CD4-positive, alpha-beta memory T cell (primary cell): ENCODE measurements at regions not wholly inside any gene's neighbourhood (a gene's known extent, or its start where the extent isn't known, plus 50 kb on each side); places are given as distances from the start of the nearest gene placed in this dataset.

ENCODE experiments used
- CTCF ChIA-PET: fragments of 350-600 bp; sonication (Branson Sonifier 250); formaldehyde crosslinking; loops from one replicate; lab custom pipeline; 2021; ENCODE audit warnings: inconsistent platforms; ENCODE audit not compliant: partially characterized antibody; lab: Charles Lee
- POLR2A ChIA-PET: fragments of 350-600 bp; sonication (Branson Sonifier 250); formaldehyde crosslinking; loops from one replicate; lab custom pipeline; 2021; ENCODE audit not compliant: partially characterized antibody; lab: Charles Lee
- DNase-seq, 5 donors: peaks; one replicate each; pipeline versions ENCODE4 v3.0.0 to v3.0.0-alpha.2; 2020 to 2022; ENCODE audit warnings: mixed read lengths in 1 of 5
- H3K27ac ChIP-seq: one replicate; pipeline ENCODE4 v1.7.0; 2013; ENCODE audit warnings: low read depth, low read length
- H3K27me3 ChIP-seq: 2 replicates; pipeline ENCODE4 v1.7.0; 2013; ENCODE audit warnings: mild to moderate bottlenecking, low read length, moderate library complexity; ENCODE audit not compliant: insufficient read depth
- H3K36me3 ChIP-seq: 2 replicates; pipeline ENCODE4 v1.7.0; 2013; ENCODE audit warnings: mild to moderate bottlenecking, low read length, moderate library complexity; ENCODE audit not compliant: insufficient read depth
- H3K4me1 ChIP-seq: 2 replicates; pipeline ENCODE4 v1.7.0; 2013; ENCODE audit warnings: mild to moderate bottlenecking, low read length, moderate library complexity; ENCODE audit not compliant: insufficient read depth
- H3K4me3 ChIP-seq, 2 donors: one replicate each; pipeline ENCODE4 v1.7.0; 2013; ENCODE audit warnings: low read length in 2 of 2, mild to moderate bottlenecking in 1 of 2
- H3K9me3 ChIP-seq, 2 donors: one replicate each; pipeline ENCODE4 v1.7.0; 2013; ENCODE audit warnings: low read length in 2 of 2, control low read depth in 1 of 2; ENCODE audit not compliant: control insufficient read depth in 1 of 2
- H3K27ac Mint-ChIP-seq, 7 donors: one replicate each; pipeline ENCODE4 v1.8.0; 2020 to 2021; ENCODE audit warnings: mixed read lengths in 7 of 7, mild to moderate bottlenecking in 6 of 7, inconsistent platforms in 3 of 7, moderate library complexity in 3 of 7
- H3K27me3 Mint-ChIP-seq, 2 donors: one replicate each; pipeline ENCODE4 v1.8.0; 2020 to 2021; ENCODE audit warnings: mixed read lengths in 2 of 2
- H3K36me3 Mint-ChIP-seq, 2 donors: one replicate each; pipeline ENCODE4 v1.8.0; 2020 to 2021; ENCODE audit warnings: mixed read lengths in 2 of 2, inconsistent platforms in 1 of 2, mild to moderate bottlenecking in 1 of 2
- H3K4me1 Mint-ChIP-seq, 4 donors: one replicate each; pipeline ENCODE4 v1.8.0; 2020 to 2021; ENCODE audit warnings: mixed read lengths in 4 of 4, mild to moderate bottlenecking in 1 of 4
- H3K4me3 Mint-ChIP-seq, 8 donors: one replicate each; pipeline ENCODE4 v1.8.0; 2020 to 2021; ENCODE audit warnings: mixed read lengths in 8 of 8, mild to moderate bottlenecking in 7 of 8, moderate library complexity in 6 of 8, inconsistent platforms in 3 of 8
- H3K9me3 Mint-ChIP-seq, 8 donors: one replicate each; pipeline ENCODE4 v1.8.0; 2020 to 2021; ENCODE audit warnings: mixed read lengths in 8 of 8, mild to moderate bottlenecking in 5 of 8, inconsistent platforms in 3 of 8, moderate library complexity in 1 of 8
- intact Hi-C: fragments of 100-400 bp; cut with micrococcal nuclease; formaldehyde crosslinking; loops from one replicate; pipeline ENCODE4 v1.15.1; 2023

- Mint-ChIP-seq H3K27ac (peak overlapping the region; percentile 91 to 99 (median 97)), H3K4me1 (peaks cover 28 to 69% (median 50%) of the 10 kb centered on the region in 4 donors), H3K36me3 (peaks cover 25 to 33% of the 10 kb centered on the region in 2 donors), H3K4me3 (peak overlapping the region; percentile 89 to 97 (median 94)), H3K9me3 (peaks cover 0 to 14% (median 9%) of the 10 kb centered on the region in 8 donors), H3K27me3 (no peaks in the 10 kb centered on the region)
- Histone ChIP-seq H3K4me1 (peaks cover 45% of the 10 kb centered on the region), H3K4me3 (peak overlapping the region; percentile 50 to 69), H3K9me3 (peaks cover 0 to 6% of the 10 kb centered on the region in 2 donors), H3K27me3 (no peaks in the 10 kb centered on the region), H3K27ac (peak overlapping the region; percentile 70), H3K36me3 (peaks cover 4% of the 10 kb centered on the region)
- POLR2A ChIA-PET: interaction anchor here (0.7 to 5.2 kb wide), 16 partner anchors 8 to 535 kb away, joined by 3 to 53 read pairs (median 4); no protein-coding TSS in a partner anchor
- intact Hi-C loops: loop anchor here (2.0 to 10.0 kb wide), 3 partner anchors 46 to 1817 kb away; no protein-coding TSS in a partner anchor
- CTCF ChIA-PET: interaction anchor here (0.8 to 1.4 kb wide), 2 partner anchors 15 to 146 kb away, joined by 3 to 10 read pairs; no protein-coding TSS in a partner anchor
- no peak for DNase-seq
Measured at GRCh38 chr14:97458255-97458654, 661.1 kb downstream of the VRK1 start.

- Mint-ChIP-seq H3K27me3 (no peaks in the 10 kb centered on the region), H3K9me3 (peaks cover 0 to 14% (median 9%) of the 10 kb centered on the region in 8 donors), H3K4me3 (peak overlapping the region; percentile 89 to 97 (median 94)), H3K4me1 (peaks cover 28 to 69% (median 50%) of the 10 kb centered on the region in 4 donors), H3K27ac (peak overlapping the region; percentile 91 to 99 (median 97)), H3K36me3 (peaks cover 32 to 40% of the 10 kb centered on the region in 2 donors)
- Histone ChIP-seq H3K27me3 (no peaks in the 10 kb centered on the region), H3K27ac (peak overlapping the region; percentile 70), H3K4me3 (peak overlapping the region; percentile 50 to 69), H3K36me3 (peaks cover 4% of the 10 kb centered on the region), H3K4me1 (peaks cover 45% of the 10 kb centered on the region), H3K9me3 (peaks cover 0 to 6% of the 10 kb centered on the region in 2 donors)
- ChIA-PET CTCF (interaction anchor here (0.8 to 1.4 kb wide), 3 partner anchors 16 to 145 kb away, joined by 3 to 10 read pairs (median 3); no protein-coding TSS in a partner anchor), POLR2A (interaction anchor here (0.7 to 5.2 kb wide), 18 partner anchors 9 to 1748 kb away, joined by 3 to 53 read pairs (median 4); no protein-coding TSS in a partner anchor)
- DNase-seq: peak; percentile 82 to 91 (median 85)
- intact Hi-C loops: loop anchor here (1.0 to 10.0 kb wide), 4 partner anchors 47 to 1816 kb away; no protein-coding TSS in a partner anchor
Measured at GRCh38 chr14:97458661-97459579, 661.7 kb downstream of the VRK1 start.

GRCh38 chr14:97462081-97462480 is 664.9 kb downstream of the VRK1 start:
- Mint-ChIP-seq H3K4me1 (peaks cover 26 to 56% (median 41%) of the 10 kb centered on the region in 4 donors), H3K9me3 (peaks cover 0 to 14% (median 9%) of the 10 kb centered on the region in 8 donors), H3K27ac (peak overlapping the region in 2 of 7 donors; percentile 15 to 31), H3K36me3 (peaks cover 54 to 58% of the 10 kb centered on the region in 2 donors), H3K4me3 (no peak overlapping the region), H3K27me3 (no peaks in the 10 kb centered on the region)
- H3K4me1 ChIP-seq: peaks cover 31% of the 10 kb centered on the region
- ChIA-PET CTCF (interaction anchor here (1.0 kb wide), 1 partner anchor 141 kb away, joined by 4 read pairs; no protein-coding TSS in a partner anchor), POLR2A (interaction anchor here (0.7 kb wide), 1 partner anchor 157 kb away, joined by 4 read pairs; no protein-coding TSS in a partner anchor)
- peaks cover 0 to 6% of the 10 kb centered on the region in 2 donors for H3K9me3 ChIP-seq
- H3K4me3 ChIP-seq: no peak overlapping the region
- no peak for DNase-seq
- H3K36me3 ChIP-seq: peaks cover 4% of the 10 kb centered on the region
- no peak overlapping the region for H3K27ac ChIP-seq
- no peaks in the 10 kb centered on the region for H3K27me3 ChIP-seq
- intact Hi-C loops: no loop called here

GRCh38 chr14:97468220-97468619 is 671.0 kb downstream of the VRK1 start:
- H3K36me3 Mint-ChIP-seq: peaks cover 62 to 70% of the 10 kb centered on the region in 2 donors
- no peaks in the 10 kb centered on the region for H3K27me3 ChIP-seq
- H3K4me3 ChIP-seq: no peak overlapping the region
- H3K9me3 ChIP-seq: no peaks in the 10 kb centered on the region
- DNase-seq: no peak
- H3K27ac Mint-ChIP-seq: no peak overlapping the region
- POLR2A ChIA-PET: interaction anchor here (1.4 kb wide), 1 partner anchor 8 kb away, joined by 4 read pairs; no protein-coding TSS in a partner anchor
- CTCF ChIA-PET: no interaction called here
- H3K9me3 Mint-ChIP-seq: peaks cover 0 to 2% (median 0%) of the 10 kb centered on the region in 8 donors
- no peaks in the 10 kb centered on the region for H3K27me3 Mint-ChIP-seq
- H3K36me3 ChIP-seq: no peaks in the 10 kb centered on the region
- H3K4me1 Mint-ChIP-seq: peaks cover 6 to 30% (median 16%) of the 10 kb centered on the region in 4 donors
- no peaks in the 10 kb centered on the region for H3K4me1 ChIP-seq
- intact Hi-C loops: no loop called here
- H3K27ac ChIP-seq: no peak overlapping the region
- no peak overlapping the region for H3K4me3 Mint-ChIP-seq

GRCh38 chr14:97477353-97477752 is 680.2 kb downstream of the VRK1 start:
- Mint-ChIP-seq H3K4me1 (peaks cover 0 to 7% (median 2%) of the 10 kb centered on the region in 4 donors), H3K4me3 (no peak overlapping the region), H3K36me3 (peaks cover 3 to 15% of the 10 kb centered on the region in 2 donors), H3K27me3 (no peaks in the 10 kb centered on the region), H3K27ac (peak overlapping the region in 1 of 7 donors; percentile 5), H3K9me3 (no peaks in the 10 kb centered on the region)
- Histone ChIP-seq H3K9me3 (no peaks in the 10 kb centered on the region), H3K4me3 (no peak overlapping the region), H3K27ac (no peak overlapping the region), H3K36me3 (no peaks in the 10 kb centered on the region), H3K4me1 (no peaks in the 10 kb centered on the region), H3K27me3 (no peaks in the 10 kb centered on the region)
- POLR2A ChIA-PET: interaction anchor here (1.0 kb wide), 1 partner anchor 21 kb away, joined by 3 read pairs; no protein-coding TSS in a partner anchor
- intact Hi-C loops: no loop called here
- CTCF ChIA-PET: no interaction called here
- DNase-seq: no peak

- Mint-ChIP-seq H3K27ac (no peak overlapping the region), H3K4me1 (peaks cover 3 to 6% (median 4%) of the 10 kb centered on the region in 4 donors), H3K9me3 (no peaks in the 10 kb centered on the region), H3K36me3 (peaks cover 0 to 4% of the 10 kb centered on the region in 2 donors), H3K27me3 (no peaks in the 10 kb centered on the region), H3K4me3 (no peak overlapping the region)
- H3K4me1 ChIP-seq: no peaks in the 10 kb centered on the region
- H3K36me3 ChIP-seq: no peaks in the 10 kb centered on the region
- no peak overlapping the region for H3K27ac ChIP-seq
- intact Hi-C loops: no loop called here
- no peaks in the 10 kb centered on the region for H3K27me3 ChIP-seq
- ChIA-PET POLR2A (no interaction called here), CTCF (no interaction called here)
- DNase-seq: no peak
- no peaks in the 10 kb centered on the region for H3K9me3 ChIP-seq
- no peak overlapping the region for H3K4me3 ChIP-seq
Measured at GRCh38 chr14:97485201-97485600, 688.0 kb downstream of the VRK1 start.
